SH-SY5Y (cell line): ENCODE measurements at regions not wholly inside any gene's neighbourhood (a gene's known extent, or its start where the extent isn't known, plus 50 kb on each side); places are given as distances from the start of the nearest gene placed in this dataset.

Source experiments
- GATA2 ChIP-seq: IDR thresholded peaks from 2 replicates; pipeline ENCODE4 v1.6.1; 2011; ENCODE audit warnings: mild to moderate bottlenecking, low read depth, low read length
- GATA3 ChIP-seq: IDR thresholded peaks from 2 replicates; pipeline ENCODE4 v1.6.1; 2011; ENCODE audit warnings: low read depth, mild to moderate bottlenecking, low read length, moderate library complexity

DNA sequence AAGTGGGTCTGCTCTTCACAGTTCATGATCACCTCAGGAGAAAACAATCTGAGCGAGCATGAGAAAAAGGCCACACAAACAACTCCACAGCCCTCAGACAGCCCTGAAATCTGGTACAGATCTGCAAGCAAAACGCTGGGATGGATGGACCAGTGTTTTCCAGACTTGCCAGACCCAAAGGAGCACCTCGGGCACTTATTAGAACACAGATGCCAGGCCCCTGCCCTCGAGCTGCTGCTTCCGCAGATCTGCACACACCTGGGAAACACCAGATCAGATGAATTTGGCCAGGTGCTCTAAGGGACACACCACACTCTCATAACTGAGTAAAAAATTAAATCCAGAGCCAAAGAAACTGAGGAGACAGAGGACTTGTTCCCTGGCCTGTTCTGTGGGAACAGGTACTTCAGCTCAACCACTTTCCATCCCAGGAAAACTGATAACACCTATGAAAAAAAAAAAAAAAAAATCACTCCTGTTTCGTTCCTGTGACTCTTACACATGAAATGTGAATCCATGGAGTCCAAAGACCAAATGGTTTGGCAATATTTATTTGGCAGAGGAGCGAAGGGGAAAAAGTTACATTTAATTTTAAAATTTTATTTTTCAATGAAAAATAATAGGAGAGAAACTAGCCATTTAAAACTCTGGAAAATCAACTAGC, 202.9 kb upstream of the ESRRG start:
- no peak for TF ChIP-seq GATA2
- no peak for TF ChIP-seq GATA3
